ENCODE measurements at regions not wholly inside any gene's neighbourhood (a gene's known extent, or its start where the extent isn't known, plus 50 kb on each side); places are given as distances from the start of the nearest gene placed in this dataset.

- DNase-seq (ENCODE audit: low read depth) = no peak
Observed at GRCh38 chr22:48520884-48521588, 1306.6 kb downstream of the BRD1 start.

DNA sequence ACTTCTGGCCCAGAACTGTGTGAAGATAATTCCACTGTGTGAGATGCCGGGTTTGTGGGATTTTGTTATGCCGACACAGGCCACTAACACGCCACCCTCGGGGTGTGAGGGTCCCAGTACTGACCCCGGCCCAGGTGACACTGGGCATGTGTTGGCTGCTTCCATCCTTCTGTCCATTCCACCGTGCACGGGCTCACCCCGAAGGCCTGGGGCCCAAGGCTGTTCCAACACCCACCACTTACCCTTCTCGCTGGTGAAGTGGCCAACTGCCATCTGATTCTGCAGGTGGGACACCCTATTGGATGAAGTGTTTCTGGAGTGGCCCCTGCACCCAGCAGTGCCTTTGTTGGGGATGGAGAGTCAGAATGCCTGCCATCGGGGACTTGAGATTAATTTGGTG is 1307.5 kb downstream of the BRD1 start:
- no peak for DNase-seq (ENCODE audit: low read depth)

GRCh38 chr22:48517039-48518030 is 1310.3 kb downstream of the BRD1 start:
- DNase-seq (ENCODE audit: low read depth) = no peak

GRCh38 chr22:48516571-48516970 is 1311.1 kb downstream of the BRD1 start:
- no peak for DNase-seq (ENCODE audit: low read depth)

DNA sequence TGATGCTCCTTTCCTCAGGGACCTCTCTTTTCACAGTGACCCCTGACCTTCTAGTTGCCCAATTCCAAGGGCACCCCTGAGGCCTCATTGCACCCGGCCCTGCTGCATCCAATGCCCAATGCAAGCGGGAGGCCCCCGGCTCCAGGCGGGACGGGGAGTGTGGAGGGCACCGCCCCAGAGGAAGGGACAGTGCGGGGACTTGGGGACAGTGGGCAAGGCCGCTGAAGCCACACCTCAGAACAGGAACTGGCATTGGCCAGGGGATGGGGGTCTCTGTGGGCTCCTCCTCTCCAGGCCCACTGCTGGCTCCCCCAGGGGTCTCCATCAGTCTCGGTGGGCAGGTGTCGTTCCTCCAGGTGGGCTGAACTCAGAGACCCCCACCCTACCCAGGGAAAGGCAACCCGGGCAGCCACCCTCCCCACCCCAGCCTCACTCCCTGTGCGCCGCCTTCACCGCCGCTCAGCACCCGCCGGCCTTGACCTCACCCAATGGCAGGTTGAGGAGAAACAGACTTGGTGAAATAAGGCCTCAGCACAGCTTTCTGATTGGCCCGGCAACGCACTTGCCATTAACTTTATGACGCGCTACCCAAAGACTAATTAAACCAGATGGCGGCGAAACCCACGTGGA is 1312.0 kb downstream of the BRD1 start:
- DNase-seq (ENCODE audit: low read depth) = no peak

GRCh38 chr22:48513929-48514328 is 1313.7 kb downstream of the BRD1 start:
- DNase-seq (ENCODE audit: low read depth) = no peak

GRCh38 chr22:48513446-48513845 is 1314.2 kb downstream of the BRD1 start:
- DNase-seq (ENCODE audit: low read depth) = no peak

DNA sequence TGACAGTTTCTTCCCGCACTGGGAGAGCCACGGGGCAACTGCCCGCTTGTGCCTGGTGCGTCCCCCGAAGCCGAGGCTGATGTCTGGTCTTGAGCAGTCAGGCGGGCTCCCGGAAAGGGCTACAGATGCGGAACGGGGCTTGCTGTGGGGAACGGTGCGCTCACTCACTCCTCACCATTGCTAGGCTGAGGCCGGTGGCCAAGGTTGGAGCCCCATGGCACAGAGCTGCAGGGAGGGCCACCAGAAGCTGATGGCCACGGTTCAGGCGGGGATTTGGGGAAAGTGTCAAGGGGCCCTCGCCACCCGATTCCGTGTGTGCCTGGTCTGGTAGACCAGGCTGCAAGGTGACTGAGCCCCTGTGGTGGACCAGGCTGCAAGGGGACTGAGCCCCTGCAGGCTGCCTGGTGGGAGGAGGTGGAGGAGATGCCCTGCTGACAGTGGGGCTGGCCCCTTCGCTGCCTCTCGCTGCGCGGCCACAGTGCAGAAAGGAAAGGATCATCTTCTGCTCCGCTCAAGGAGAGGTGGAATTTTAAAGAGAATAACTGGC is 1315.8 kb downstream of the BRD1 start:
- DNase-seq (ENCODE audit: low read depth) = no peak

DNA sequence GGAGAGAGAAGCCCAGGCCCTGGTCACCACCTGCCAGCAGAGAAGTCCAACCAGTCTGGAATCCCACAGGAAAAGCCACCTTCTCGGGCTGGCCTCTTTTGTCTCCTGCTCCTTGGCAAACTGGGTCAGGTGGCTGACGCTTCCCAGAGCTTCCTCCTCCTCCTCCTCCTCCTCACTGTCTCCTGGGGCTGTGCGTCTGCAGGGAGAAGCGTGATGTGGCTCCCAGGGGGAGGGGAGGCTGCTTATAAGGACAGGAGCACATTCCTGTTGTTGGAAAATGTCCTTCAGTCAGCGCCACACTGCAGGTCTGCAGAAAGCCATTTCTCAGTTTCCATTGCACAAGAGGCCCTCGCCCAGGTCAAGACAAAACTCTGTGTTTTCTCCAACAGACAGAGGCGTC is 1316.5 kb downstream of the BRD1 start:
- DNase-seq (ENCODE audit: low read depth) = no peak

DNA sequence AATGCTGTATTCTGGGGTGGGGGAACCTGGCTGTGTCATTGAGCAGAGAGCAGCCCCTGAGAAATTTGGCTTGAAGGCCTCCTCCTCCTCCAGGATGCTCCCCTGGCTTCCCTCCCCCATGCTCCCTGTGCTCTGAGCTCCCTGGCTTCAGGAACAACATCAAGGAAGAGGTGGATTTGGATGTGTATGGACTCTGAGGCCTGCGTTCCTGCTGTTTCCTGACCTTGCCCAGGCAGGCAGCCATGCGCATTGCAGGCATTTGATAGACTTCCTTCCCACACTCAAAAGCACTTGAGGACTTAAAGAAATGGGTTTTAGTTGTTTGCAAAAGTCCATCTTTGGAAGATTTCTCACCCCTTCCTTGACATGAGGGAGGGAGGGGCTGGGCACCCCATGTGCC is 1317.1 kb downstream of the BRD1 start:
- no peak for DNase-seq (ENCODE audit: low read depth)

GRCh38 chr22:48507595-48508350 is 1319.9 kb downstream of the BRD1 start:
- no peak for DNase-seq (ENCODE audit: low read depth)

DNA sequence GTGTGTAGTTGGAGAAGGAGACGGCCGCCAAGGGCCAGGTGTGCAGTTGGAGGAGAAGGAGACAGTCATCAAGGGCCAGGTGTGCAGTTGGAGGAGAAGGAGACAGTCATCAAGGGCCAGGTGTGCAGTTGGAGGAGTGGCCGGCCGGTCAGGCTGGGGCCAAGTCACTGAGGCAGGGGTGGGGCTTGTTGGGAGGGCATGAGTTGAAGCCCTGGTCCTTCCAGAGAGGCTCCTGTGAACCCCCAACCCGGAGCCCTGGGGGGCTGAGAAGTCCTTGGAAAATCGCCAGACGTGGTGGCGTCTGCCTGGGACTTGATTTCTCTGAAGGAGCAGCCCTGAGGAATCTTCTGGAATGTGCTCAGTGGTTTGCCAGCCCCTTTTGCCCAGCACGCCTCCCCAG is 1320.5 kb downstream of the BRD1 start:
- DNase-seq (ENCODE audit: low read depth) = no peak

DNA sequence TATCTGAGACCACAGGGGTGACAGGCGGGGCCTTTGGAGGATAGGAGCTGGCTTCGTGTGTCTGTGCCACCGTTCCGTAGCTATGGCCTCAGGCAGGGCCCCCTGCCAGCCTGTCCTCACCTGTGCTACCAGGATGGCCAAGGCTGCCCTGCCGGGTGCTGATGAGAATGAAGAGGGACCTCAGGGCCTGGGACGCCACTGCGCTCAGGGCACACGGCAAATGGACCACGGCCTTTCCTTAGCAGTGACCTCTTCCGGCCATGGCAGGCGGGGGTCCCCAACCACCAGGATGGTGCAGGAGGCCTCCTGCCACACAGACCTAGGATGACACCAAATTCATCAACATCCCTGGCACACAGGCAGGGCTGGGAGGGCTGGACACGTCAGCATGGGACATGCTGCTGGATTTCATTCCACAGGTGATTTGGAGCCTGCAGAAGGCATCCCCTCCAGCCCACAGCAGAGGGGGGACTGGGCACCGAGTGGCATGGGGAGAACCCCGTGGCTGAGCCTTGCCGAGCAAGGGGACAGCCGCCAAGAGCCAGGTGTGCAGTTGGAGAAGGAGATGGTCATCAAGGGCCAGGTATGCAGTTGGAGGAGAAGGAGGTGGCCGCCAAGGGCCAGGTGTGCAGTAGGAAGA is 1321.0 kb downstream of the BRD1 start:
- no peak for DNase-seq (ENCODE audit: low read depth)

DNA sequence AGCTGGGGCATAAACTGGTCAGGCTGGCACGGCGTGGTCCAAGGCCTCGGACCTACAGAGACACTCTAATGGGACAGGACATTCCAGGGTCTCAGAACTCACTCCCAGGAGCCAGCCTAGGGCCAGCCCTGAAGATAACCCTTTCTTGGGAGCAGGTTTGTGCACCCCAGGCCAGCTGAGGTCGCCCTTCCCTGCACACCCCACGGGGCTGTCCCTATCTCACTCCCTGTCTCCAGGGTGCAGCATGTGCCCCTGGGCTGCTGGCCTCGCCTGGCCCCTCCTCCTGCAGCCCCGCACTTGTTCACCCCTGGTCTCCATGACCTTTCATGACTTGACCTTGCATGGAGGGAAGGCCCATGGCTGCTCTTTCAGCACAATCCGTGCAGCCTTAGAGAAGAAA is 1321.8 kb downstream of the BRD1 start:
- DNase-seq (ENCODE audit: low read depth) = no peak

- no peak for DNase-seq (ENCODE audit: low read depth)
Observed at GRCh38 chr22:48504519-48505140, 1323.0 kb downstream of the BRD1 start.

GRCh38 chr22:48503876-48504275 is 1323.8 kb downstream of the BRD1 start:
- no peak for DNase-seq (ENCODE audit: low read depth)

GRCh38 chr22:48503035-48503625 is 1324.5 kb downstream of the BRD1 start:
- no peak for DNase-seq (ENCODE audit: low read depth)

DNA sequence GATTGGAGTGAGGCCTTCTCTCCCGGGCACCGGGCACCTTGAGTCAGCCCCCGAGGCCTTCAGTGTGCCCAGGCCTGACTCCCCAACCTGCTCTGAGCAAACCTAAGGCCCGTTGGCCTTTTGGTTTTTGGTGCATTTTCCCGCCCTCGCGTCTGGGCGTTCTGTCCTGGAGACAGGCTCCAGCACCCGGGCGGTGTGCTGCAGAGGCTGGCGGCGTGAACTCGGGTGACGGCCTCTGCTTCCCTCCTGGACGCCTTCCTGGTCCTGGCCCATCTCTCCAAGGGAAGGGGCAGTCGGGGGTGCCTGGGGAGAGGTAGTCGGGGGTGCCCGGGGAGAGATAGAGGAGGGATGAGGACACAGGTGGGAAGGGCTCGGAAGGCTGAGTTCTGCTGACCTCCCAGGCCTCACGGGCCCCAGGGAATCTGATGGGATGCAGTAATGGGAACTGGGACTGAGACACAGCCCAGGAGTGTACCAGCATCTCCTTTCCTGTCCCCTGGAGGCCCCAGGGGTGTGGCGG is 1326.4 kb downstream of the BRD1 start:
- DNase-seq (ENCODE audit: low read depth) = no peak

GRCh38 chr22:48500471-48501230 is 1327.0 kb downstream of the BRD1 start:
- no peak for DNase-seq (ENCODE audit: low read depth)
